GM12891 (cell line): ENCODE measurements at regions not wholly inside any gene's neighbourhood (a gene's known extent, or its start where the extent isn't known, plus 50 kb on each side); places are given as distances from the start of the nearest gene placed in this dataset.

Experiments used
- PAX5 ChIP-seq: IDR thresholded peaks from 2 replicates; pipeline ENCODE4 v1.6.1; 2011; ENCODE audit warnings: low read length, moderate library complexity, mild to moderate bottlenecking; ENCODE audit not compliant: insufficient read depth, severe bottlenecking
- POLR2A ChIP-seq: IDR thresholded peaks from 2 replicates; pipeline ENCODE4 v1.6.1; 2011; ENCODE audit warnings: low read depth, low read length, control low read depth
- POLR2AphosphoS5 ChIP-seq: IDR thresholded peaks from 2 replicates; pipeline ENCODE4 v1.6.1; 2011; ENCODE audit warnings: low read depth, low read length, control low read depth
- POU2F2 ChIP-seq: IDR thresholded peaks from 2 replicates; pipeline ENCODE4 v1.6.1; 2011; ENCODE audit warnings: low read depth, mild to moderate bottlenecking, control low read depth, low read length, moderate library complexity
- SPI1 ChIP-seq: IDR thresholded peaks from 2 replicates; pipeline ENCODE4 v1.6.1; 2011; ENCODE audit warnings: low read depth, low read length, control low read depth
- TAF1 ChIP-seq: IDR thresholded peaks from 2 replicates; pipeline ENCODE4 v1.6.1; 2011; ENCODE audit warnings: low read depth, low read length, control low read depth

GRCh38 chr2:208643145-208643544 is 236.6 kb downstream of the PTH2R start:
- TF ChIP-seq POLR2A (no peak), TAF1 (no peak), SPI1 (no peak), POLR2AphosphoS5 (no peak), POU2F2 (no peak), PAX5 (no peak)
